NCI-H345 (cell line): ENCODE measurements at regions not wholly inside any gene's neighbourhood (a gene's known extent, or its start where the extent isn't known, plus 50 kb on each side); places are given as distances from the start of the nearest gene placed in this dataset.

Experiments used
- DNase-seq: peaks from one replicate; lab custom pipeline; 2025; lab: John Stamatoyannopoulos, UW

- no peak for DNase-seq
These were observed 117.8 kb upstream of the SPRY1 start for GRCh38 chr4:123278755-123279154.

GRCh38 chr4:123283371-123283895 lies 113.2 kb upstream of the SPRY1 start:
- no peak for DNase-seq

- no peak for DNase-seq
These were observed 112.4 kb upstream of the SPRY1 start for GRCh38 chr4:123284168-123284567.

GRCh38 chr4:123286903-123287466 lies 109.6 kb upstream of the SPRY1 start:
- DNase-seq = no peak

GRCh38 chr4:123288309-123289025 lies 108.1 kb upstream of the SPRY1 start:
- no peak for DNase-seq

GRCh38 chr4:123291329-123291728 lies 105.3 kb upstream of the SPRY1 start:
- DNase-seq = no peak

- DNase-seq = no peak
These were observed 98.8 kb upstream of the SPRY1 start for GRCh38 chr4:123297836-123298235.

GRCh38 chr4:123298261-123298660 lies 98.3 kb upstream of the SPRY1 start:
- no peak for DNase-seq

- no peak for DNase-seq
These were observed 97.8 kb upstream of the SPRY1 start for GRCh38 chr4:123298801-123299200.

- no peak for DNase-seq
These were observed 97.3 kb upstream of the SPRY1 start for GRCh38 chr4:123299212-123299691.

- no peak for DNase-seq
These were observed 96.2 kb upstream of the SPRY1 start for GRCh38 chr4:123300222-123301039.

GRCh38 chr4:123301923-123302322 lies 94.7 kb upstream of the SPRY1 start:
- no peak for DNase-seq

GRCh38 chr4:123304151-123304964 lies 92.2 kb upstream of the SPRY1 start:
- peak; percentile 93 for DNase-seq

GRCh38 chr4:123305736-123306135 lies 90.9 kb upstream of the SPRY1 start:
- peak; percentile 3 for DNase-seq

- no peak for DNase-seq
These were observed 89.8 kb upstream of the SPRY1 start for GRCh38 chr4:123306769-123307168.

GRCh38 chr4:123308667-123309066 lies 87.9 kb upstream of the SPRY1 start:
- DNase-seq = no peak

- no peak for DNase-seq
These were observed 84.5 kb upstream of the SPRY1 start for GRCh38 chr4:123312116-123312515.

GRCh38 chr4:123312951-123313592 lies 83.5 kb upstream of the SPRY1 start:
- DNase-seq = no peak

- no peak for DNase-seq
These were observed 81.0 kb upstream of the SPRY1 start for GRCh38 chr4:123315617-123316016.

GRCh38 chr4:123317211-123317610 lies 79.4 kb upstream of the SPRY1 start:
- DNase-seq = no peak

- DNase-seq = no peak
These were observed 77.0 kb upstream of the SPRY1 start for GRCh38 chr4:123319639-123320038.
